ENCODE measurements at regions not wholly inside any gene's neighbourhood (a gene's known extent, or its start where the extent isn't known, plus 50 kb on each side); places are given as distances from the start of the nearest gene placed in this dataset.

DNA sequence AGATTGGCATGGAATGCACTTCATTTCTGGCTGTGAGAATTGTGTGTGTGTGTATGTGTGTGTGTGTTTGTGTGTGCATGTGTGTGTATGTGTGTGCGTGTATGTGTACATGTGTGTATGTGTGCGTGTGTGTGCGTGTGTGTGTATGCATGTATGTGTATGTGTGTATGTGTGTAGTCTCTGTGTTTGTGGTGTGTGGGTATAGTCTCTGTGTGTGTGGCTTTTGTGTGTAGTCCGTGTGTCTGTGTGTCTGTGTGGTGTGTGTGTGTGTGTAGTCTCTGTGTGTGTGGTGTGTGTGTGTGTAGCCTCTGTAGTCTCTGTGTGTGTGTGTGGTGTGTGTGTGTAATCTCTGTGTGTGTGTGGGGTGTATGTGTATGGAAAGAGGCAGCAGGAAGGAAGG lies 247.3 kb upstream of the SOX11 start:
- no peak for DNase-seq (ENCODE audit: low read depth, low spot score)
- POLR2A ChIA-PET = no interaction called here
- no peak overlapping the region for H3K4me3 ChIP-seq (ENCODE audit: low read depth, low read length)
- CTCF ChIA-PET = no interaction called here
- no peak for TF ChIP-seq CTCF (IDR thresholded peaks at IDR 0.05; ENCODE audit: insufficient read depth, low read length, missing control alignments)

DNA sequence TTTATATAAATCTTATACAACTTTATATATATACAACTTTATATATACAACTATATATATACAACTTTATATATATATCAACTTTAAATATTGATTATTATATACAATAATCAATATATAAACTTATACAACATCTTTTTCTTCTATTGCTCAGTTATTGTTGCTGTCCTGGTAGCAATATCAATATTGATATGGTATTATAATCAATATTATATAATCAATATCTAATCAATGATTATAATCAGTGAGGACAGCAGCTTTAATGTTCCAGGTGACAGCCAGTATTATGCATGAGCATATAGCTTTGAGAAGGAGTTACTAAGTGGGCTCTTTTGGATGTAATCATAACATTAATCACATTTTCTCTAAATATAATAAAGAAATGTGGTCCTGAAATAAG lies 242.3 kb upstream of the SOX11 start:
- TF ChIP-seq CTCF (IDR thresholded peaks at IDR 0.05; ENCODE audit: insufficient read depth, low read length, missing control alignments) = no peak
- DNase-seq (ENCODE audit: low read depth, low spot score) = no peak
- CTCF ChIA-PET = no interaction called here
- POLR2A ChIA-PET = no interaction called here
- H3K4me3 ChIP-seq (ENCODE audit: low read depth, low read length) = no peak overlapping the region

GRCh38 chr2:5453220-5454050 lies 238.7 kb upstream of the SOX11 start:
- DNase-seq (ENCODE audit: low read depth, low spot score) = no peak
- ChIA-PET CTCF (no interaction called here), POLR2A (no interaction called here)

GRCh38 chr2:5454051-5454390 lies 238.2 kb upstream of the SOX11 start:
- no peak for DNase-seq (ENCODE audit: low read depth, low spot score)
- ChIA-PET POLR2A (no interaction called here), CTCF (no interaction called here)
- no peak overlapping the region for H3K4me3 ChIP-seq (ENCODE audit: low read depth, low read length)
- TF ChIP-seq CTCF (IDR thresholded peaks at IDR 0.05; ENCODE audit: insufficient read depth, low read length, missing control alignments) = no peak

More at GRCh38 chr2:5453220-5454050, 238.7 kb upstream of the SOX11 start:
- TF ChIP-seq CTCF (IDR thresholded peaks at IDR 0.05; ENCODE audit: insufficient read depth, low read length, missing control alignments) = no peak
- H3K4me3 ChIP-seq (ENCODE audit: low read depth, low read length) = no peak overlapping the region

GRCh38 chr2:5459041-5459440 lies 233.1 kb upstream of the SOX11 start:
- no peak for TF ChIP-seq CTCF (IDR thresholded peaks at IDR 0.05; ENCODE audit: insufficient read depth, low read length, missing control alignments)
- CTCF ChIA-PET = no interaction called here
- POLR2A ChIA-PET = no interaction called here
- no peak overlapping the region for H3K4me3 ChIP-seq (ENCODE audit: low read depth, low read length)
- DNase-seq (ENCODE audit: low read depth, low spot score) = no peak

DNA sequence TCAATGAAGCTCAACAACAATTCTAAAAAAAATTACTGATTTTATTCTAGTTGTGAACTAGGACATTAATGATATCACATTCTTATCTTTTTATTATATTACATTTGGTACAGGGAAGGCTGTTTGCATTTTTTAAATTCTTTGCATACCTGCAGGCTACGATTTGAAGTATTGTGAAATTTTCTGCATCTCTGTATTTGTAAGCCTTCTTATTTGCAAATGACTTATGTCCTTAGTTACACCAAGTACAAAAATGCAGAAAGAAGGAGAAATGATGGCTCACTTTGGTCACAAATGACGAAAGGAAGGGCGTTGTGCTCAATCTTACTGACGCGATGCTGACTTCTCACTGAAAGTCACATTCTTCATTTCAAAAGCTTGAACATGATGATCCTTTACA lies 227.5 kb upstream of the SOX11 start:
- TF ChIP-seq CTCF (IDR thresholded peaks at IDR 0.05; ENCODE audit: insufficient read depth, low read length, missing control alignments) = no peak
- DNase-seq (ENCODE audit: low read depth, low spot score) = no peak
- ChIA-PET POLR2A (no interaction called here), CTCF (no interaction called here)
- H3K4me3 ChIP-seq (ENCODE audit: low read depth, low read length) = no peak overlapping the region

Measured in AG04449 (cell line).